Eye (tissue), 1 donor: ENCODE measurements at regions not wholly inside any gene's neighbourhood (a gene's known extent, or its start where the extent isn't known, plus 50 kb on each side); places are given as distances from the start of the nearest gene placed in this dataset.
A peak's percentile ranks its signal among the peaks of the same experiment; 100 is the strongest.
"Not testable (repeated sequence)": the region's sequence is repeated elsewhere in the genome, so short reads cannot be mapped to it uniquely, and the experiment has no call there.

Source experiments
- DNase-seq: peaks from one replicate; pipeline ENCODE4 v3.0.0-alpha.2; 2015

GRCh38 chr13:24563087-24563486, 50.5 kb upstream of the PARP4 start:
- DNase-seq, result no peak

GRCh38 chr13:24563971-24564370, 51.4 kb upstream of the PARP4 start:
- DNase-seq, result not testable (repeated sequence)

DNA sequence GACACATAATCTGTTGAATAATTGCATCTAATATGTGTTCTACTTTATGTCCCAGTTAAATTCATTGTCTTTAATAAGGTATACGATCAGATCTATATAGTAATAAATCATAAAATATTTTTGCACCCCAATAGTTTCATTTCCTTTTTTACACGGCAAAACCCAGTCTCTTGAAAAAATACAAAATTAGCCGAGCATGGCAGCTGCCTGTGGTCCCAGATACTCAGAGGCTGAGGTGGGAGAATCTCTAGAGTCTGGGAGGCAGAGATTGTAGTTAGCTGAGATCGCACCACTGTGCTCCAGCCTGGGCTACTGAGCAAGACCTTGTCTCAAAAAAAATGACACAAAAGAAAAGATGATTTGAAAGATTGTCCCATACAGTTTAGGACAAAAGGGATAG, 52.3 kb upstream of the PARP4 start:
- no peak for DNase-seq

DNA sequence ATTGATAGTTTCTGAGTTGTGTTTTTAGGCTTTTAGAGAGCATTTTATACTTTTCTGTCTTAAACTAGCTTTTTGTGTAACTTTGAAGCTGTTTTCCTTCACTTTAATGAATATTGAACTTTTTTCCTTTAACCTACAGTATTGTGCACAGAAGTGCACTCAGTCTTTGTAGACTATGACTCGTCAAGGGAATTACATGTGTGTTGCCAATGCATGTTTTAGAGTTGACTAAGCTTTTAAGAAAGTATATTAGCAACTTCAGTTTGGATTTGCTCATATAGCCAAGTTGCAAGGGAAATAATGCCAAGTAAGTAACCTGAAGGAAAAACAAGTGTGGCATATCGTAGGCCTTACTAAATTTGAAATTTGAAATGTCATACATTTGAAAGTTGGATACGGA, 55.0 kb upstream of the PARP4 start:
- DNase-seq, result not testable (repeated sequence)

- no peak for DNase-seq
Observed at GRCh38 chr13:24574847-24575246, 62.3 kb upstream of the PARP4 start.

- DNase-seq, result peak; percentile 54
Observed at GRCh38 chr13:24580315-24580714, 67.7 kb upstream of the PARP4 start.

DNA sequence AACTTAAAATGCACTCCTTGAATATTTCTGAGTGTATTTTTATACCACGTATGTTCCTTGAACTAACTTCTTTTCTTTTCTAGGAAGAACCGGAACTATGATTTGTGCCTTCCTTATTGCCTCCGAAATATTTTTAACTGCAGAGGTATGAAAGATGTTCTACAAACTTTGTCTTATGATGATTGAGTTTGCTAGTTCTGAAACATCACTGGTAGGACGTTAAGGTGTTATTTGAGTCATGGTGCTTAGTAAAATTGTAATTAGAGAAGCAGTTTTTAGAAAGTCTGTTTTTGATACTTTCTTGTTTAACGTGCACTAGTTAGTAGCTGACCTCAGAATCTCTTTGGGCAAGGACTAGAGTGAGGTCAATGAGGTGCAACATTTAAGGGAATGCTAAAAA, 69.0 kb upstream of the PARP4 start:
- not testable (repeated sequence) for DNase-seq

DNA sequence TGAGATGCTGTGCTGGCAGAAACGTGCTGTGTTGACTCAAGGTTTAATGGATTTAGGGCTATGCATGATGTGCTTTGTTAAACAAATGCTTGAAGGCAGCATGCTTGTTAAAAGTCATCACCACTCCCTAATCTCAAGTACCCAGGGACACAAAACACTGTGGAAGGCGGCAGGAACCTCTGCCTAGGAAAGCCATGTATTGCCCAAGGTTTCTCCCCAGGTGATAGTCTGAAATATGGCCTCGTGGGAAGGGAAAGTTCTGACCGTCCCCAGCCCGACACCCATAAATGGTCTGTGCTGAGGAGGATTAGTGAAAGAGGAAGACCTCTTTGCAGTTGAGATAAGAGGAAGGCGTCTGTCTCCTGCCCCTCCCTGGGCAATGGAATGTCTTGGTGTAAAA, 79.1 kb upstream of the PARP4 start:
- not testable (repeated sequence) for DNase-seq

DNA sequence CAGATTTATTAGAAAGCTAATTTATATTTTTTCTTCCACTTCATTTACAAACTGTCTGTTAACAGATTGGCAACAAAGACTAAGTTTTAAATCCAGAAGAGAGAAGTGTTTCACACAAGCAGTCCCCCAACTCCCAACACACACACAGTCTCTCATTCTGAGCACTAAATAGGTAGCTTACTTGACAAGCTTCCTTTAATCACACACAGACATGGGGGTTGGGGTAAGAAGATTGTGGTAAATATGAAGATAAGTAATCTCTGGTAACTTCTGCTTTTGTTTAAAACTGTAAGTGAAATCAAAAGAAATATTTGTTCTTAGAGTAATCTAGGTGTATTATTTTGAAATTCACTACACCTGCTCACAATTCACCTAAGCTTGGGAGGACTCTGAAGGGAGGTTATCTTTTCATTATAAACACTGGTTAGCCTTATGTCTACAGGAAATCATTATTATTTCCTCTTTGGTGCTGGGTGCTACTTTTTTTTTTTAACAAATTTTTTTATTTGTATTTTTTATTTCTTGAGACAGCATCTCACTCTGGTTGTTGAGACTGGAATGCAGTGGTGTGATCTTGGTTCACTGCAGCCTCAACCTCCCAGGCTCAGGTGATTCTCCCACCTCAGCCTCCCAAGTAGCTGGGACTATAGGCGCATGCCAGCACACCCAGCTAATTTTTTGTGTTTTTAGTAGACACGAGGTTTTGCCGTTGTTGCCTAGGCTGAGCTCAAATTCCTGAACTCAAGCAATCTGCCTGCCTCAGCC, 82.1 kb upstream of the ATP12A start:
- DNase-seq, result not testable (repeated sequence)

DNA sequence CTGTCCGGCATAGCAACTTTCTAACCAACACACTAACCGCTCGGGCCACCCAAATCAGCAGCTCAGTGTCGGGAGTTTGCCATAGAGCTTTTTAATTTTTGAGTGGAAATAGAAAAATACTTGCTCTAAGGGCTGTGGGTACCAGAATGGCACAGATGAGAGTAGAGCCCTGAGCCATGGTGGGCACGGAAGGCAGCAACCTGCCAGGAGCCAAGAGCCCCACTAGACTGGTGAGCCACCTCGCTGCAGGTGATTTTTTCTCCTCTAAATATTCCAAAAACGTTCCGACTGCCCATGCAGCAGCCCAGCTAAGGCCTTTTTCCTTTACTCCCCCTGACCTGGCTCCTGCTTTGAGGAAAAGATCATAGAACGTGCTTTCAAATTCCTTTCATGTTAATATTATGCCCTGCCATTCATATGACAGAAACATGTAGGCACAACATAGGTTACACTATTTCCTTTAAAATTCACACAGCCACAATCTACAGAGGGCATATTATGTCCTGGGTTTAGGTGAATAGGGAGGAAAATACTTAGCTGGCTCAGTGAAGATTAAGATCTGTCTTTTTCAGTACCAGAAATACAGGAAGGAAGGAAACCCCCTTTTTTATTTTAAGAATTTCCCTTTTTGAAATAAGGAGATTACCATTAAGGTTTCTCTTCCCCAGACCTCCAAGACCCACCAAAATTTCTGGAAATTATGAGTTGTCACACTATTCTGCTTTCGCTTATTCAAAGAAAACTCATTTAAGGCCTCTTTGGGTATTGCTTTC, 81.0 kb upstream of the ATP12A start:
- not testable (repeated sequence) for DNase-seq

GRCh38 chr13:24605923-24606372, 74.3 kb upstream of the ATP12A start:
- no peak for DNase-seq

- no peak for DNase-seq
Observed at GRCh38 chr13:24606486-24607170, 73.6 kb upstream of the ATP12A start.

GRCh38 chr13:24610956-24611355, 69.3 kb upstream of the ATP12A start:
- no peak for DNase-seq

DNA sequence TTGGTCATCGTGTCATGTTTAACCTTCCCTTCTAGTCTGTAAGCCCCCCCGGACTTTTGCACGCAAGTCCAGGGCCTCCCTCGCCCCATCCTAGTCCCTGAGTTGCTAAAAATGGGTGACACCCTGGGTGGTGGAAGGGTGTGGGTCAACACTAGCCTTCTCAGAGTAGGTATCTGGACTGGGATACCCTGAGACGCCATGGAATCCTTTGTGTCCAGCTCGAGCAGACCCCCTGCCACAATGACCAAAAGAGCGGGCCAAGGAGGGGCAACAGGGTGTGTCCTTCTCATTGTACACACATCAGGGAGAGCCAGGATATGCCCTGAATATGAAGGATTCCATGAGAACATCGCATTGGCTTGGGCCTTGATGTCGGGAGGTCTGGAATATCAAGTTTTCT, 67.5 kb upstream of the ATP12A start:
- no peak for DNase-seq

GRCh38 chr13:24613128-24613527, 67.1 kb upstream of the ATP12A start:
- DNase-seq, result no peak

- no peak for DNase-seq
Observed at GRCh38 chr13:24613755-24614154, 66.5 kb upstream of the ATP12A start.

DNA sequence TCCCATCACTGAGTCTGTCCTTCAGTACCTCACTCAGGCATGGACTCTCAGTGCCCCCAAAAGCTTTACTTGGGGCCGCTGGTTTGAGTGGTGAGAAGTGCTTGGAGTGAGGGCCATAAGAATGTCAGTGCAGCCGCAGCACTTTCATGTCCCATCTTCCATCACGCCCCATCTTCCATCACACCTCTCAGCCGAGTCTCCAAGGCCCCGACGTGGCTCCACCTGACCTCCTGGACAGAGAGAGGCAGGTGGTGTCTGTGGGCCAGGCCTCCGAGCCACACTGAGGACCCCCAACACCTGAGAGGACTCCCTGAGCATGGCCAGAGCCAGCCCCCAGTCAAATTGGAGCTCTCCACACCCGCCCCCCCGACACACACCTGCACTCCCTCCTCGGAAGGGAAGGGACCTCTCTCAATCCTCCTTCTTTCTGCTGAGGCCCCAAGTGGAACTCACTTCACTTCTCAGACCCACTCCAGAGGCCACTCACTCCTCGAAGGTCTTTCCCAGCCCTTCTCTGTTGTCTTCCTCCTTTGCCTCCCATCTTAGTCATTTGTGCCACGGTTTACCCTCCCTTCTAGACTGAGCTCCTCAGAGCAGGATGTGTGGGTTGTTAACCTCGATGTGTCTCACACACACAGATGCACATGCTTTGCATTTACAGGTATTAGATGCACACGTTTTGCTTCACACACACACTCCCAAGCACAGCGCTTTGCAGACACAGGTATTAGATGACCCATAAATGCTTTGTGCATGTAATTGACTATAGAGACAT, 65.7 kb upstream of the ATP12A start:
- no peak for DNase-seq

DNA sequence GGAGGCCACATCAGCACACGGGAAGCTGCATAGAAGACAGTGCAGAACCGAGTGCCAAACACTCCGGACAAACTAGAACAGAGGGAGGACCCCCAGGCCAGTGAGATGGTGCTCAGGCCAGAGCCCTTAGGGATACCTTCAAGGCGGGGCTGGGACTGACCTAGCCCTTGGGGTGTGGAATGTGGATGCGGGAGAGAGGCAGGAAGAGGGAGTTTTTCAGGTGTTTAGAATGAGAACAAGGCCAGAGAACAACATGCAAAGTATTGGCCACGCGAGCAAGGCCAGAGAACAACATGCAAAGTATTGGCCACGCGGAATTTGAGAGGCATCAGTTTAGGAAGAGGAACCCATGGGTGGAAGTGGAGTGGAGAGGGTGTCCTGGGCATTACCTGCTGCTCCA, 65.1 kb upstream of the ATP12A start:
- no peak for DNase-seq

GRCh38 chr13:24615911-24616472, 64.2 kb upstream of the ATP12A start:
- DNase-seq, result no peak

- no peak for DNase-seq
Observed at GRCh38 chr13:24616514-24616913, 63.7 kb upstream of the ATP12A start.

DNA sequence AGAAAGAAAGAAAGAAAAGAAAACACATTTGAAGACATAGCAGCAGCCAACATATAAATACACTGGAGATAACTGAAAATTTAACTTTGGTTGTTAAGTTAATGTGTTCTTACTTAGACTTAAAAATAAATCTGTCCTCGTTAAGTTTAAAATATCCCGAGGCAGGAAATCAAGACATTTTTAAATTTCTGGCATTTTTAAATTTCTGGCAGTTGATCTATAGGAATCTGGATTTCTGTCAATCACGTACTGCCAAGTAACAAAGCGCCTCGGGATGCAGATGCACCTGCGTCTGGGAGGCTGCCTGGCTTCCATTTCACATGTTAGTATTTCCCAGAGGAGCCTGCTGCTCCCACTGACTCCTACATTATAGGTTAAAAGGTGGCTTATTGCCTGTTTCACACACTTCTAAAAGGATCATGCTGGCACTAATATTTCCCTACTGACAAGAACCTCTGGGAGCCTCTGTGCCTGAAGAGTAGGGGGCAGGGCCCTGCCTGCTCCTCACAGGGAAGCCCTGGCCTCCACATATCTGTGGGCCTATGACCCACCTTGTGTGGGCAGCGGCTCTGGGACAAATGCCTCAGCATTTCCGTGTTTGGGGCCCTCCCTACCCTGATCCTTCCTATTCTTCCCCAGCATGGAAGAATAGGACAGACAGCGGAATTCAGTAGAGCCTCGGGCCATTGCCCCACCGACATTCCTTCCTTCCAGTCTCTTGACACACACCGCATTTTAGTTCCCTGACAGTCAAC, 62.8 kb upstream of the ATP12A start:
- DNase-seq, result peak; percentile 49
